Body of pancreas (tissue), 4 donors: ENCODE measurements at regions not wholly inside any gene's neighbourhood (a gene's known extent, or its start where the extent isn't known, plus 50 kb on each side); places are given as distances from the start of the nearest gene placed in this dataset.

Experiments
- ATAC-seq: fragments of 150-250 bp; one replicate; pipeline ENCODE4 v1.9.1; 2016
- DNase-seq, 4 donors: peaks; one replicate each; pipeline ENCODE4 v3.0.0-alpha.2; 2019
- H3K27ac ChIP-seq, 4 donors: fragments of 200-600 bp; sonication (generic); 1 replicate in 3 of 4; 2 replicates in 1 of 4; pipeline versions ENCODE4 v1.5.1 to v1.6.1; 2016 to 2019; ENCODE audit warnings: mild to moderate bottlenecking in 1 of 4, mixed read lengths in 1 of 4, moderate library complexity in 1 of 4
- H3K27me3 ChIP-seq, 2 donors: fragments of 200-600 bp; sonication (generic); one replicate each; pipeline ENCODE4 v1.6.0; 2016; ENCODE audit warnings: mild to moderate bottlenecking in 1 of 2
- H3K36me3 ChIP-seq, 2 donors: fragments of 200-600 bp; sonication (generic); replicated peaks in 1 of 2; 2 replicates each; pipeline ENCODE4 v1.5.1; 2016; ENCODE audit warnings: low read depth in 2 of 2; ENCODE audit not compliant: insufficient read depth in 1 of 2
- H3K4me1 ChIP-seq: fragments of 200-600 bp; sonication (generic); one replicate; pipeline ENCODE4 v1.6.0; 2016
- H3K4me3 ChIP-seq, 2 donors: fragments of 200-600 bp; sonication (generic); 1 replicate in 1 of 2; 2 replicates in 1 of 2; pipeline ENCODE4 v1.5.1; 2016 to 2019
- H3K9me3 ChIP-seq, 3 donors: fragments of 200-600 bp; sonication (generic); 1 replicate in 2 of 3; 2 replicates in 1 of 3; pipeline ENCODE4 v1.5.1; 2016
- CTCF ChIP-seq, 7 experiments: fragments of 450-650 bp in 4 of 7; fragments of 200-600 bp in 3 of 7; sonication (generic) in 3 of 7; IDR thresholded peaks; one replicate each; pipeline ENCODE4 v1.5.1; 2016 to 2019; ENCODE audit warnings: antibody characterized with exemption in 7 of 7
- POLR2A ChIP-seq, 3 donors: fragments of 450-650 bp; IDR thresholded peaks; one replicate each; pipeline ENCODE4 v1.6.1; 2016; ENCODE audit warnings: antibody characterized with exemption in 3 of 3, mild to moderate bottlenecking in 2 of 3
- WGBS, 2 donors: methylation state at CpG; one replicate each; pipeline ENCODE4 v1.1.5; 2017; 5-methylcytosine and 5-hydroxymethylcytosine counted together
- intact Hi-C: fragments of 100-400 bp; cut with DNase I; formaldehyde crosslinking; loops from one replicate; pipeline ENCODE4 v1.15.1; 2023

GRCh38 chr1:182129398-182129797 is 67.9 kb upstream of the ZNF648 start:
- DNase-seq (peak; percentile 64 to 81 (median 78)), ATAC-seq (peak; percentile 87)
- peak overlapping the region in 3 of 4 donors; percentile 45 to 65 (median 49) for H3K27ac ChIP-seq
- intact Hi-C loops = no loop called here
- H3K9me3 ChIP-seq = no peaks in the 10 kb centered on the region
- peaks cover 24% of the 10 kb centered on the region for H3K4me1 ChIP-seq
- H3K4me3 ChIP-seq = no peak overlapping the region
- H3K27me3 ChIP-seq = no peaks in the 10 kb centered on the region
- WGBS, 2 donors = 30 to 35% methylated on average over 9 of the region's 9 CpGs
- H3K36me3 ChIP-seq = no peaks in the 10 kb centered on the region
- no peak for TF ChIP-seq CTCF (IDR thresholded peaks at IDR 0.05)
- TF ChIP-seq POLR2A (IDR thresholded peaks at IDR 0.05) = no peak

GRCh38 chr1:182128502-182128901 is 67.0 kb upstream of the ZNF648 start:
- TF ChIP-seq CTCF (IDR thresholded peaks at IDR 0.05) (no peak), POLR2A (IDR thresholded peaks at IDR 0.05) (no peak)
- DNase-seq (no peak), ATAC-seq (no peak)
- intact Hi-C loops = no loop called here
- Histone ChIP-seq H3K9me3 (no peaks in the 10 kb centered on the region), H3K4me1 (peaks cover 24% of the 10 kb centered on the region), H3K27me3 (no peaks in the 10 kb centered on the region), H3K36me3 (no peaks in the 10 kb centered on the region), H3K27ac (no peak overlapping the region), H3K4me3 (no peak overlapping the region)
- 87 to 94% methylated on average over 6 of the region's 6 CpGs for WGBS, 2 donors

- DNase-seq = no peak
- H3K27ac ChIP-seq = no peak overlapping the region
- H3K4me3 ChIP-seq = no peak overlapping the region
- H3K4me1 ChIP-seq = peaks cover 27% of the 10 kb centered on the region
- H3K9me3 ChIP-seq = no peaks in the 10 kb centered on the region
- 92 to 96% methylated on average over 3 of the region's 3 CpGs for WGBS, 2 donors
- no peaks in the 10 kb centered on the region for H3K36me3 ChIP-seq
- no peaks in the 10 kb centered on the region for H3K27me3 ChIP-seq
- intact Hi-C loops = no loop called here
- TF ChIP-seq POLR2A (IDR thresholded peaks at IDR 0.05) = no peak
- TF ChIP-seq CTCF (IDR thresholded peaks at IDR 0.05) = no peak
- no peak for ATAC-seq
Observed at GRCh38 chr1:182127656-182128055, 66.1 kb upstream of the ZNF648 start.

- TF ChIP-seq POLR2A (IDR thresholded peaks at IDR 0.05) (no peak), CTCF (IDR thresholded peaks at IDR 0.05) (no peak)
- 55 to 65% methylated on average over 2 of the region's 2 CpGs for WGBS, 2 donors
- Histone ChIP-seq H3K27me3 (no peaks in the 10 kb centered on the region), H3K9me3 (no peaks in the 10 kb centered on the region), H3K4me3 (no peak overlapping the region), H3K27ac (peak overlapping the region in 1 of 4 donors; percentile 11), H3K36me3 (no peaks in the 10 kb centered on the region), H3K4me1 (peaks cover 40% of the 10 kb centered on the region)
- intact Hi-C loops = no loop called here
- ATAC-seq (no peak), DNase-seq (no peak)
Observed at GRCh38 chr1:182126272-182126800, 64.8 kb upstream of the ZNF648 start.

- ATAC-seq (no peak), DNase-seq (no peak)
- intact Hi-C loops = no loop called here
- peak overlapping the region in 2 of 4 donors; percentile 59 to 73 for H3K27ac ChIP-seq
- no peaks in the 10 kb centered on the region for H3K27me3 ChIP-seq
- no peaks in the 10 kb centered on the region for H3K9me3 ChIP-seq
- H3K36me3 ChIP-seq = no peaks in the 10 kb centered on the region
- H3K4me3 ChIP-seq = no peak overlapping the region
- no peak for TF ChIP-seq CTCF (IDR thresholded peaks at IDR 0.05)
- TF ChIP-seq POLR2A (IDR thresholded peaks at IDR 0.05) = no peak
- peaks cover 38% of the 10 kb centered on the region for H3K4me1 ChIP-seq
Observed at GRCh38 chr1:182122913-182123260, 61.4 kb upstream of the ZNF648 start.
